A673 (cell line): ENCODE measurements at regions not wholly inside any gene's neighbourhood (a gene's known extent, or its start where the extent isn't known, plus 50 kb on each side); places are given as distances from the start of the nearest gene placed in this dataset.
"Not testable (repeated sequence)": the region's sequence is repeated elsewhere in the genome, so short reads cannot be mapped to it uniquely, and the experiment has no call there.

Experiments used
- EZH2 ChIP-seq: fragments of 200-600 bp; sonication (generic); IDR thresholded peaks from 2 replicates; pipeline ENCODE4 v1.6.1; 2017; ENCODE audit warnings: borderline replicate concordance, low read depth, mild to moderate bottlenecking, mixed read lengths, antibody characterized with exemption, low read length; ENCODE audit not compliant: poor library complexity, severe bottlenecking
- TF ChIP-seq, protein P1 (sequence below): fragments of 300-800, 200-600 bp; sonication (generic); conservative IDR thresholded peaks from 2 replicates; pipeline ENCODE4 v1.5.1; 2017; ENCODE audit warnings: low read depth, mild to moderate bottlenecking, antibody characterized with exemption, low read length, moderate library complexity, mixed read lengths

DNA sequence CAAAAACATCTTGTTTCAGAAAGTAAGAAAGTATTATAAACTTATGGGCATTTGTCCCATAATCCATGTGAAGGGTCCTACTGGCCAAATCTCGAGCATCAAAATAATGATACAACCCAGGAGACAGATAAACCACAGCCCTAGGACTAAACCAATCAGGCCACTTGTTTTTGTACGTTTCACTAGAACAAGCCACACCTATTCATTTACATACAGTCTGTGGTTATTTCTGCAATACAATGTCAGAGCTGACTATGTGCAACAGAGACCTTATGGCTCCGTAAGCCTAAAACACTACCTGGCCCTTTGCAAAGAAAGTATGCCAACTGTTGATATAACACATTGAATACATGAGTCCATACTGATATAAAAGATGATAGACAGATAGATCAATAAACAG lies 124.8 kb upstream of the GOLGA6L6 start:
- TF ChIP-seq, protein P1, sequence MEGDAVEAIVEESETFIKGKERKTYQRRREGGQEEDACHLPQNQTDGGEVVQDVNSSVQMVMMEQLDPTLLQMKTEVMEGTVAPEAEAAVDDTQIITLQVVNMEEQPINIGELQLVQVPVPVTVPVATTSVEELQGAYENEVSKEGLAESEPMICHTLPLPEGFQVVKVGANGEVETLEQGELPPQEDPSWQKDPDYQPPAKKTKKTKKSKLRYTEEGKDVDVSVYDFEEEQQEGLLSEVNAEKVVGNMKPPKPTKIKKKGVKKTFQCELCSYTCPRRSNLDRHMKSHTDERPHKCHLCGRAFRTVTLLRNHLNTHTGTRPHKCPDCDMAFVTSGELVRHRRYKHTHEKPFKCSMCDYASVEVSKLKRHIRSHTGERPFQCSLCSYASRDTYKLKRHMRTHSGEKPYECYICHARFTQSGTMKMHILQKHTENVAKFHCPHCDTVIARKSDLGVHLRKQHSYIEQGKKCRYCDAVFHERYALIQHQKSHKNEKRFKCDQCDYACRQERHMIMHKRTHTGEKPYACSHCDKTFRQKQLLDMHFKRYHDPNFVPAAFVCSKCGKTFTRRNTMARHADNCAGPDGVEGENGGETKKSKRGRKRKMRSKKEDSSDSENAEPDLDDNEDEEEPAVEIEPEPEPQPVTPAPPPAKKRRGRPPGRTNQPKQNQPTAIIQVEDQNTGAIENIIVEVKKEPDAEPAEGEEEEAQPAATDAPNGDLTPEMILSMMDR = not testable (repeated sequence)
- not testable (repeated sequence) for TF ChIP-seq EZH2
